ENCODE measurements at regions not wholly inside any gene's neighbourhood (a gene's known extent, or its start where the extent isn't known, plus 50 kb on each side); places are given as distances from the start of the nearest gene placed in this dataset.

DNA sequence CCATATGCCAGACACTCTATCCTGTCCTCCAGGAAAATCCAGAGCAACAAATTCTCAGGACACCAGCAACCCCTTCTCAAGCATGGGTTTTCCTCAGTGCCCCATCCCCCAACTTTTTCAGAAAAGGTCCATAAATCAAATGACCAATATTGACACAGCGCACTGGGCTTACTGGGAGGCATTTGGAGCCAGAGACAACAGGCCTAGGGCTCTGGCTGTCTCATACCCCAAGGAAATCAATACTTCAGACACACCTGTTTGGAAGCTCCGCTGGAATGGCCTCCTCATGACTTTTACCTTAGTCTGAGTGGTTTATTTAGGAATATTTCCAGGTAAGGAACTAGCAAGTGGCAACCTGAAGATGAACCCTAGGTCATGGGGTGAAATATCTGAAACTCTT is 66.9 kb upstream of the TNR start:
- TF ChIP-seq, protein P1, sequence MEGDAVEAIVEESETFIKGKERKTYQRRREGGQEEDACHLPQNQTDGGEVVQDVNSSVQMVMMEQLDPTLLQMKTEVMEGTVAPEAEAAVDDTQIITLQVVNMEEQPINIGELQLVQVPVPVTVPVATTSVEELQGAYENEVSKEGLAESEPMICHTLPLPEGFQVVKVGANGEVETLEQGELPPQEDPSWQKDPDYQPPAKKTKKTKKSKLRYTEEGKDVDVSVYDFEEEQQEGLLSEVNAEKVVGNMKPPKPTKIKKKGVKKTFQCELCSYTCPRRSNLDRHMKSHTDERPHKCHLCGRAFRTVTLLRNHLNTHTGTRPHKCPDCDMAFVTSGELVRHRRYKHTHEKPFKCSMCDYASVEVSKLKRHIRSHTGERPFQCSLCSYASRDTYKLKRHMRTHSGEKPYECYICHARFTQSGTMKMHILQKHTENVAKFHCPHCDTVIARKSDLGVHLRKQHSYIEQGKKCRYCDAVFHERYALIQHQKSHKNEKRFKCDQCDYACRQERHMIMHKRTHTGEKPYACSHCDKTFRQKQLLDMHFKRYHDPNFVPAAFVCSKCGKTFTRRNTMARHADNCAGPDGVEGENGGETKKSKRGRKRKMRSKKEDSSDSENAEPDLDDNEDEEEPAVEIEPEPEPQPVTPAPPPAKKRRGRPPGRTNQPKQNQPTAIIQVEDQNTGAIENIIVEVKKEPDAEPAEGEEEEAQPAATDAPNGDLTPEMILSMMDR (IDR thresholded peaks at IDR 0.05; ENCODE audit: unreplicated experiment), result no peak
- peaks cover 13% of the 10 kb centered on the region for H3K9me3 Mint-ChIP-seq
- no peaks in the 10 kb centered on the region for H3K36me3 Mint-ChIP-seq
- no peak overlapping the region for H3K27ac Mint-ChIP-seq
- DNase-seq (ENCODE audit: low spot score in 2 of 2, unreplicated experiment in 2 of 2), result no peak
- H3K4me1 Mint-ChIP-seq, result no peaks in the 10 kb centered on the region
- H3K4me3 Mint-ChIP-seq, result no peak overlapping the region
- H3K27me3 Mint-ChIP-seq (ENCODE audit: low read depth), result peaks cover 10% of the 10 kb centered on the region

DNA sequence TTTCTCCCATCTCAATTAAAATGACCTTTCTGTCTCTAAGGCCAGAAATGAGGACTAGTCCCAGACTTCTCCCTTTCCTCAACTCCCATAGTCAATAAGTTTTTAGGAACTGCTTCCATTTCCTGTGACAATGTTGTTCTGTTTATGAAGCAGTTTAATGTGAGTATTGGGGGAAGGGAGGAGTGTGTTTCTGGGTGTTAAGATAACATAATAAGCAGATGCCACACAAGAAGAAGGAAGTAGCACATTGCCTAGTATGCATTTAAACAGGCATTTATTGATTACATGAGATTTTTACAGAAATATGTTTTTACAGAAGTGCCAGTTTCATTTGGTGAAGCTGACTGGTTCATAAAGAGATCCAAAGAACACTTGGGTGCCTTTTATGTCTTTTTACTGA is 65.6 kb upstream of the TNR start:
- H3K4me1 Mint-ChIP-seq, result no peaks in the 10 kb centered on the region
- no peak for DNase-seq (ENCODE audit: low spot score in 2 of 2, unreplicated experiment in 2 of 2)
- TF ChIP-seq, protein P1 (IDR thresholded peaks at IDR 0.05; ENCODE audit: unreplicated experiment), result no peak
- peaks cover 13% of the 10 kb centered on the region for H3K9me3 Mint-ChIP-seq
- no peaks in the 10 kb centered on the region for H3K36me3 Mint-ChIP-seq
- peaks cover 10% of the 10 kb centered on the region for H3K27me3 Mint-ChIP-seq (ENCODE audit: low read depth)
- no peak overlapping the region for H3K27ac Mint-ChIP-seq
- H3K4me3 Mint-ChIP-seq, result no peak overlapping the region

DNA sequence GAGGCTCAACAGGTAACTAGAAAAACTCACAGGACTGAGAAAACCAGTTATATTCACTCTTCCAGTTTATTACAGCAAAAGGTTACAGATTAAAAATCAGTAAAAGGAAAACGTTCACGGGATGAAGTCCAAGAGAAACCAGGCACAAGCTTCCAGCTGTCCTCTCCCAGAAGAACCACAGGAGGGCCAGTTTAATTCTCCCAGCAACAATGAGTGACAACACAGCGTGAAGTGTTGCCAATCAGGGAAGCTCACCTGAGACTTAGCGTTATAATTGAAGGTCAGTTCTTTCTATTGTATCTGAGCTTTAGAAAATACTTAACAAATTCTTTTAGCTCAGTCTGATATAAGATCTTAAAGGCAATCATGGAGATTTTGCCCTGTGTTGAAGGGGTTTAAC is 65.2 kb upstream of the TNR start:
- no peak for DNase-seq (ENCODE audit: low spot score in 2 of 2, unreplicated experiment in 2 of 2)
- TF ChIP-seq, protein P1 (IDR thresholded peaks at IDR 0.05; ENCODE audit: unreplicated experiment), result no peak
- Mint-ChIP-seq H3K36me3 (no peaks in the 10 kb centered on the region), H3K4me1 (no peaks in the 10 kb centered on the region), H3K27me3 (ENCODE audit: low read depth) (peaks cover 10% of the 10 kb centered on the region), H3K9me3 (peaks cover 13% of the 10 kb centered on the region), H3K27ac (no peak overlapping the region), H3K4me3 (no peak overlapping the region)

DNA sequence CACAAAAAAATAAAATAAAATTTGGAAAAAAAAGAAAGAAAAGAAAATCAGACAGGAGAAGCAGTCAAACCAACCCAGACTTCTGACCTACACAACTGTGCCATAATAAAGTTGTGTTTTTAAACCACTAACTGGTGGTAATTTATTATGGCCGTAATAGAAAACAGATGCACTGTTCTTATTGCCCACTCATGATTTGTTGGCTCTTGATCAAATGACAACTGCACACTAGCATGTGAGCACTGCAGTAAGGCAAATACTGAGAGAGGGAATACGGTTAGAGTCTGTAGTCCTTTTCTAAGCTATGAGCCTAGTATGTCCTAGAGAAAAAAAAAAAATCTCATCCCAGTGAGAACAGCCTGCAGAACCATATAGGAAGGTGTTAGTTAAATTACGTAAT is 61.2 kb upstream of the TNR start:
- Mint-ChIP-seq H3K27ac (no peak overlapping the region), H3K4me1 (no peaks in the 10 kb centered on the region), H3K9me3 (no peaks in the 10 kb centered on the region), H3K27me3 (ENCODE audit: low read depth) (peaks cover 13% of the 10 kb centered on the region), H3K36me3 (no peaks in the 10 kb centered on the region), H3K4me3 (no peak overlapping the region)
- TF ChIP-seq, protein P1 (IDR thresholded peaks at IDR 0.05; ENCODE audit: unreplicated experiment), result no peak
- DNase-seq (ENCODE audit: low spot score in 2 of 2, unreplicated experiment in 2 of 2), result no peak

DNA sequence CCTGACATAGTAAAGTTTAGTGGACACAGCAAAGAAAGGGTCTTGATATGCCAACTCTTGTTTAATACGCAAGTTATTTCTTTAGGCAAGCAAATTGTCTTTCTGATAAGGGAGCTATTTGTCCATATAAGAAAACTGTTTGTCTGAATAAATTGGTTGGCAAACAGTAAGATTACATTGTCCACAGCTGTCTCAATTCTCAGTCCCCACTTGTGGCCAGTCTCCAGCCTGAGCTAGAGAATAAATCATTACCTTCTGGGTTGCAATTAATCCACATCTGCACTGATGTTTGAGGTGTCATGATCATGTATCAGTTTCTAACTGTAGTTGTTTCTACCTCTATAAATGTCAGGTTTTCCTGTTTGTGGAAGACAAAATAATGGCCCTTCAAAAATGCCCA is 60.0 kb upstream of the TNR start:
- no peak overlapping the region for H3K4me3 Mint-ChIP-seq
- no peaks in the 10 kb centered on the region for H3K9me3 Mint-ChIP-seq
- no peaks in the 10 kb centered on the region for H3K36me3 Mint-ChIP-seq
- H3K27ac Mint-ChIP-seq, result no peak overlapping the region
- H3K4me1 Mint-ChIP-seq, result no peaks in the 10 kb centered on the region
- no peak for DNase-seq (ENCODE audit: low spot score in 2 of 2, unreplicated experiment in 2 of 2)
- TF ChIP-seq, protein P1 (IDR thresholded peaks at IDR 0.05; ENCODE audit: unreplicated experiment), result no peak
- H3K27me3 Mint-ChIP-seq (ENCODE audit: low read depth), result peaks cover 11% of the 10 kb centered on the region

All from mesothelial cell of epicardium (in vitro differentiated cells).